GM21526 (cell line): ENCODE measurements at regions not wholly inside any gene's neighbourhood (a gene's known extent, or its start where the extent isn't known, plus 50 kb on each side); places are given as distances from the start of the nearest gene placed in this dataset.

ENCODE experiments used
- ATAC-seq: cut with Tn5 transposase; IDR thresholded peaks from one replicate; pipeline ENCODE4 v1.9.1; 2021; ENCODE audit warnings: moderate library complexity; ENCODE audit not compliant: unreplicated experiment, low FRiP score

GRCh38 chr18:39711701-39712100 lies 2146.1 kb upstream of the CELF4 start:
- no peak for ATAC-seq

GRCh38 chr18:39705362-39705761 lies 2139.8 kb upstream of the CELF4 start:
- no peak for ATAC-seq

- no peak for ATAC-seq
Measured at GRCh38 chr18:39702888-39703287, 2137.3 kb upstream of the CELF4 start.

- no peak for ATAC-seq
Measured at GRCh38 chr18:39701839-39702238, 2136.2 kb upstream of the CELF4 start.

GRCh38 chr18:39701055-39701783 lies 2135.6 kb upstream of the CELF4 start:
- no peak for ATAC-seq

- ATAC-seq = no peak
Measured at GRCh38 chr18:39699340-39699964, 2133.9 kb upstream of the CELF4 start.

- no peak for ATAC-seq
Measured at GRCh38 chr18:39698436-39698835, 2132.8 kb upstream of the CELF4 start.

- ATAC-seq = no peak
Measured at GRCh38 chr18:39693359-39693758, 2127.8 kb upstream of the CELF4 start.

GRCh38 chr18:39692367-39693015 lies 2126.9 kb upstream of the CELF4 start:
- ATAC-seq = no peak

GRCh38 chr18:39685303-39685902 lies 2119.8 kb upstream of the CELF4 start:
- no peak for ATAC-seq

- ATAC-seq = no peak
Measured at GRCh38 chr18:39681061-39681460, 2115.5 kb upstream of the CELF4 start.

- no peak for ATAC-seq
Measured at GRCh38 chr18:39675906-39676305, 2110.3 kb upstream of the CELF4 start.

GRCh38 chr18:39675368-39675767 lies 2109.8 kb upstream of the CELF4 start:
- ATAC-seq = no peak

GRCh38 chr18:39672171-39672570 lies 2106.6 kb upstream of the CELF4 start:
- no peak for ATAC-seq

- ATAC-seq = no peak
Measured at GRCh38 chr18:39667905-39668304, 2102.3 kb upstream of the CELF4 start.

- no peak for ATAC-seq
Measured at GRCh38 chr18:39666541-39666940, 2100.9 kb upstream of the CELF4 start.

- no peak for ATAC-seq
Measured at GRCh38 chr18:39661856-39662366, 2096.3 kb upstream of the CELF4 start.

- no peak for ATAC-seq
Measured at GRCh38 chr18:39660141-39660540, 2094.5 kb upstream of the CELF4 start.

GRCh38 chr18:39655341-39655740 lies 2089.7 kb upstream of the CELF4 start:
- no peak for ATAC-seq

GRCh38 chr18:39653221-39653620 lies 2087.6 kb upstream of the CELF4 start:
- ATAC-seq = no peak

GRCh38 chr18:39648616-39649015 lies 2083.0 kb upstream of the CELF4 start:
- ATAC-seq = no peak
